Osteoblast (primary cell): ENCODE measurements at regions not wholly inside any gene's neighbourhood (a gene's known extent, or its start where the extent isn't known, plus 50 kb on each side); places are given as distances from the start of the nearest gene placed in this dataset.

Experiments
- DNase-seq: peaks from one replicate; pipeline ENCODE4 v3.0.0; 2011; ENCODE audit warnings: low spot score, mixed read lengths; ENCODE audit not compliant: insufficient read length; ENCODE audit errors: missing footprints
- H2AFZ ChIP-seq: 2 replicates; pipeline ENCODE4 v1.6.0; 2011; ENCODE audit warnings: mild to moderate bottlenecking, low read length
- H3K27ac ChIP-seq: 2 replicates; pipeline ENCODE4 v1.5.1; 2011; ENCODE audit warnings: mild to moderate bottlenecking, low read depth, low read length, moderate library complexity
- H3K27me3 ChIP-seq: 2 replicates; pipeline ENCODE4 v1.6.0; 2012; ENCODE audit warnings: mild to moderate bottlenecking, control low read depth, inconsistent platforms, low read length, moderate library complexity; ENCODE audit not compliant: insufficient read depth
- H3K36me3 ChIP-seq: 2 replicates; pipeline ENCODE4 v1.5.1; 2011; ENCODE audit warnings: mild to moderate bottlenecking, low read length, control low read depth, moderate library complexity; ENCODE audit not compliant: insufficient read depth
- H3K4me1 ChIP-seq: 2 replicates; pipeline ENCODE4 v1.5.1; 2011; ENCODE audit warnings: mild to moderate bottlenecking, low read length, control low read depth, moderate library complexity; ENCODE audit not compliant: insufficient read depth
- H3K4me2 ChIP-seq: 2 replicates; pipeline ENCODE4 v1.6.0; 2011; ENCODE audit warnings: mild to moderate bottlenecking, low read length; ENCODE audit not compliant: insufficient read depth
- H3K4me3 ChIP-seq: fragments of 200-600 bp; sonication (generic); 3 replicates; pipeline ENCODE4 v1.5.1; 2012; ENCODE audit warnings: mild to moderate bottlenecking, low read length, inconsistent platforms; ENCODE audit not compliant: insufficient read depth
- H3K79me2 ChIP-seq: 2 replicates; pipeline ENCODE4 v1.6.0; 2012; ENCODE audit warnings: mild to moderate bottlenecking, low read length, control low read depth, inconsistent platforms; ENCODE audit not compliant: insufficient read depth
- H3K9me3 ChIP-seq: 2 replicates; pipeline ENCODE4 v1.5.1; 2011; ENCODE audit warnings: low read depth, low read length, control low read depth
- H4K20me1 ChIP-seq: 2 replicates; pipeline ENCODE4 v1.6.0; 2012; ENCODE audit warnings: mild to moderate bottlenecking, low read length, control low read depth; ENCODE audit not compliant: insufficient read depth
- CTCF ChIP-seq: IDR thresholded peaks from 2 replicates; pipeline ENCODE4 v1.5.1; 2011; ENCODE audit warnings: mild to moderate bottlenecking, low read depth, low read length, moderate library complexity; ENCODE audit errors: extremely low read depth

- no peak overlapping the region for H3K27ac ChIP-seq
- H2AFZ ChIP-seq: no peak overlapping the region
- TF ChIP-seq CTCF: no peak
- H4K20me1 ChIP-seq: no peaks in the 10 kb centered on the region
- H3K4me3 ChIP-seq: no peak overlapping the region
- peaks cover 2% of the 10 kb centered on the region for H3K4me1 ChIP-seq
- no peaks in the 10 kb centered on the region for H3K79me2 ChIP-seq
- H3K36me3 ChIP-seq: no peaks in the 10 kb centered on the region
- peaks cover 76% of the 10 kb centered on the region for H3K27me3 ChIP-seq
- peak; percentile 62 for DNase-seq
- no peak overlapping the region for H3K4me2 ChIP-seq
- no peaks in the 10 kb centered on the region for H3K9me3 ChIP-seq
These were observed 97.6 kb upstream of the HSD17B12 start for GRCh38 chr11:43582863-43583462.

- TF ChIP-seq CTCF: no peak
- Histone ChIP-seq H3K36me3 (no peaks in the 10 kb centered on the region), H3K4me3 (no peak overlapping the region), H2AFZ (no peak overlapping the region), H3K27me3 (peaks cover 73% of the 10 kb centered on the region), H3K27ac (no peak overlapping the region), H3K4me2 (no peak overlapping the region), H3K4me1 (no peaks in the 10 kb centered on the region), H3K79me2 (no peaks in the 10 kb centered on the region), H3K9me3 (no peaks in the 10 kb centered on the region), H4K20me1 (no peaks in the 10 kb centered on the region)
- DNase-seq: no peak
These were observed 97.0 kb upstream of the HSD17B12 start for GRCh38 chr11:43583548-43583947.

- no peak overlapping the region for H2AFZ ChIP-seq
- H3K9me3 ChIP-seq: no peaks in the 10 kb centered on the region
- no peak for DNase-seq
- no peak for TF ChIP-seq CTCF
- no peaks in the 10 kb centered on the region for H3K4me1 ChIP-seq
- H3K4me3 ChIP-seq: no peak overlapping the region
- no peak overlapping the region for H3K4me2 ChIP-seq
- peaks cover 59% of the 10 kb centered on the region for H3K27me3 ChIP-seq
- H3K36me3 ChIP-seq: no peaks in the 10 kb centered on the region
- no peaks in the 10 kb centered on the region for H3K79me2 ChIP-seq
- no peak overlapping the region for H3K27ac ChIP-seq
- H4K20me1 ChIP-seq: no peaks in the 10 kb centered on the region
These were observed 94.5 kb upstream of the HSD17B12 start for GRCh38 chr11:43585877-43586608.

- DNase-seq: no peak
- no peaks in the 10 kb centered on the region for H3K79me2 ChIP-seq
- no peak overlapping the region for H3K4me3 ChIP-seq
- no peaks in the 10 kb centered on the region for H4K20me1 ChIP-seq
- H3K4me2 ChIP-seq: no peak overlapping the region
- no peak for TF ChIP-seq CTCF
- H2AFZ ChIP-seq: no peak overlapping the region
- H3K4me1 ChIP-seq: no peaks in the 10 kb centered on the region
- H3K27me3 ChIP-seq: peaks cover 39% of the 10 kb centered on the region
- no peak overlapping the region for H3K27ac ChIP-seq
- no peaks in the 10 kb centered on the region for H3K36me3 ChIP-seq
- no peaks in the 10 kb centered on the region for H3K9me3 ChIP-seq
These were observed 90.8 kb upstream of the HSD17B12 start for GRCh38 chr11:43589601-43590250.
